ENCODE measurements at regions not wholly inside any gene's neighbourhood (a gene's known extent, or its start where the extent isn't known, plus 50 kb on each side); places are given as distances from the start of the nearest gene placed in this dataset.

DNA sequence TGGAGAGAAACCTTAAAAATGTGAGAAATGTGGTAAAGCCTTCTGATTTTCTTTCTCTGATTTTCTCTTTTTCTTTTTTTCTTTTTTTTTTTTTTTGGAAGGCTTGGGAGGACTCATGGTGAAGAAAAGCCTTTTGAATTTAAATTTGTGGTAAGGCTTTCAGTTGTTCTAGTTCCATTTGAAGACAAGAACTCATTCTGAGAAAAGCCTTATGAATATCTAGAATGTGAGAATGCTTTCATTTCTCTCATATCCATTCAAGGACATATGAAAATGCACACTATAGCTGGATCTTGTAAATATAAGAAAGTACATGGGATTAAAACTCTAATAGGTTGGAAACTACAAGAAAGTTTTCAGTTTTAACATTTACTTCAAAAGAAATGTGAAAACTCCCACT lies 1045.2 kb upstream of the NRXN1 start:
- TF ChIP-seq SIN3A (IDR thresholded peaks at IDR 0.05; ENCODE audit: borderline replicate concordance, insufficient read depth, low read length) (no peak), TAF1 (IDR thresholded peaks at IDR 0.05; ENCODE audit: borderline replicate concordance, insufficient read depth, low read length) (no peak), POLR2AphosphoS5 (IDR thresholded peaks at IDR 0.05; ENCODE audit: low read depth, low read length) (no peak), FOXP2 (optimal IDR thresholded peaks at IDR 0.05; ENCODE audit: borderline replicate concordance, extremely low read depth, extremely low read length, insufficient read depth) (no peak)
- TF ChIP-seq, protein P1, sequence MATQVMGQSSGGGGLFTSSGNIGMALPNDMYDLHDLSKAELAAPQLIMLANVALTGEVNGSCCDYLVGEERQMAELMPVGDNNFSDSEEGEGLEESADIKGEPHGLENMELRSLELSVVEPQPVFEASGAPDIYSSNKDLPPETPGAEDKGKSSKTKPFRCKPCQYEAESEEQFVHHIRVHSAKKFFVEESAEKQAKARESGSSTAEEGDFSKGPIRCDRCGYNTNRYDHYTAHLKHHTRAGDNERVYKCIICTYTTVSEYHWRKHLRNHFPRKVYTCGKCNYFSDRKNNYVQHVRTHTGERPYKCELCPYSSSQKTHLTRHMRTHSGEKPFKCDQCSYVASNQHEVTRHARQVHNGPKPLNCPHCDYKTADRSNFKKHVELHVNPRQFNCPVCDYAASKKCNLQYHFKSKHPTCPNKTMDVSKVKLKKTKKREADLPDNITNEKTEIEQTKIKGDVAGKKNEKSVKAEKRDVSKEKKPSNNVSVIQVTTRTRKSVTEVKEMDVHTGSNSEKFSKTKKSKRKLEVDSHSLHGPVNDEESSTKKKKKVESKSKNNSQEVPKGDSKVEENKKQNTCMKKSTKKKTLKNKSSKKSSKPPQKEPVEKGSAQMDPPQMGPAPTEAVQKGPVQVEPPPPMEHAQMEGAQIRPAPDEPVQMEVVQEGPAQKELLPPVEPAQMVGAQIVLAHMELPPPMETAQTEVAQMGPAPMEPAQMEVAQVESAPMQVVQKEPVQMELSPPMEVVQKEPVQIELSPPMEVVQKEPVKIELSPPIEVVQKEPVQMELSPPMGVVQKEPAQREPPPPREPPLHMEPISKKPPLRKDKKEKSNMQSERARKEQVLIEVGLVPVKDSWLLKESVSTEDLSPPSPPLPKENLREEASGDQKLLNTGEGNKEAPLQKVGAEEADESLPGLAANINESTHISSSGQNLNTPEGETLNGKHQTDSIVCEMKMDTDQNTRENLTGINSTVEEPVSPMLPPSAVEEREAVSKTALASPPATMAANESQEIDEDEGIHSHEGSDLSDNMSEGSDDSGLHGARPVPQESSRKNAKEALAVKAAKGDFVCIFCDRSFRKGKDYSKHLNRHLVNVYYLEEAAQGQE (IDR thresholded peaks at IDR 0.05; ENCODE audit: insufficient read depth in 1 of 2, low read depth in 2 of 2, low read length in 2 of 2): no peak

DNA sequence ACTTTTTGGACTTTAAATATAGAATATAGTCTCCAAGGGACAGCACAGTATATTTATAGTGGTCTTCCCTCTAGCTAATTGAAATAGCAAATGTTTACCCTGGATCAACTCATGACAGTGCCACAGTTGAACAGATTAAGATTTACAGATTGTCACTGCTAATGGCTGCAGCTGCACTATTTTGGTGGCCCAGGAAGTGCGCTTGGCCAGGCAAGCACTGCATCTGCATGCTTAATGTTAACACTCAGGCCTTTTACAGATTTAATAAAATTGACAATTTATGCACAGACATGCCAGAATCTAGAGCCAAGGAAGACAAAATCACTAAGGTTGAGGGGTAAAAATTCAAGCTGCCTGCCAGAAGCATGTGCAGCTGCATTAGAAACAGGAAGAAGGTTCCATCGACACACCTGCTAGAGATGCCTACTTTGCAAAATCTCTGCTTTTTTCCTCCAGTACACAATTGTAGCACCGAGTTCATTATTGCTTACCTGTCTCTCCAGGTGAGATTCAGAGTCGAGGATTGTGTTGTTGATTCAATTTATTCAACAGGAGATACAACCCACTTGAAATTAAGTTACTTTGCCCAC lies 1042.3 kb upstream of the NRXN1 start:
- TF ChIP-seq POLR2AphosphoS5 (IDR thresholded peaks at IDR 0.05; ENCODE audit: low read depth, low read length) (no peak), TAF1 (IDR thresholded peaks at IDR 0.05; ENCODE audit: borderline replicate concordance, insufficient read depth, low read length) (no peak), FOXP2 (optimal IDR thresholded peaks at IDR 0.05; ENCODE audit: borderline replicate concordance, extremely low read depth, extremely low read length, insufficient read depth) (no peak), SIN3A (IDR thresholded peaks at IDR 0.05; ENCODE audit: borderline replicate concordance, insufficient read depth, low read length) (no peak)
- TF ChIP-seq, protein P1 (IDR thresholded peaks at IDR 0.05; ENCODE audit: insufficient read depth in 1 of 2, low read depth in 2 of 2, low read length in 2 of 2): no peak

DNA sequence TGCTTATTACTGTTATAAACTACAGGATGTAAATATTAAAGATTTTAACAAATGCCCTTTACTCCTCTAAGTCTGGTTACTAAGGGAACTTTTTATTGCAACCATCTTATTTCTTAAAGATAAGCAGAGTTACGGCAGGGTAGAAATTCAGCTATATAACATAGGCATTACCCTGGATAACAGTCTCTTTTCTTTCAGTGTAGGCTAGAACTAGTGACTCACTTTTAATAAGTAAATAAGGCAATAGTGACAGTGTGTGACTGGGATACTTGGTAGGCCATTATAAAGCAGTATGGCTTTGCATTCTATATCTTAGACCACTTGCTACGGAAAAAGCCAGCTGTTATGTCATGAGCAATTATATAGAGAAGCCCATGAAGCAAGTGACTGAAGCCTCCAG lies 1041.0 kb upstream of the NRXN1 start:
- TF ChIP-seq TAF1 (IDR thresholded peaks at IDR 0.05; ENCODE audit: borderline replicate concordance, insufficient read depth, low read length) (no peak), SIN3A (IDR thresholded peaks at IDR 0.05; ENCODE audit: borderline replicate concordance, insufficient read depth, low read length) (no peak), FOXP2 (optimal IDR thresholded peaks at IDR 0.05; ENCODE audit: borderline replicate concordance, extremely low read depth, extremely low read length, insufficient read depth) (no peak), POLR2AphosphoS5 (IDR thresholded peaks at IDR 0.05; ENCODE audit: low read depth, low read length) (no peak)
- TF ChIP-seq, protein P1 (IDR thresholded peaks at IDR 0.05; ENCODE audit: insufficient read depth in 1 of 2, low read depth in 2 of 2, low read length in 2 of 2): no peak

DNA sequence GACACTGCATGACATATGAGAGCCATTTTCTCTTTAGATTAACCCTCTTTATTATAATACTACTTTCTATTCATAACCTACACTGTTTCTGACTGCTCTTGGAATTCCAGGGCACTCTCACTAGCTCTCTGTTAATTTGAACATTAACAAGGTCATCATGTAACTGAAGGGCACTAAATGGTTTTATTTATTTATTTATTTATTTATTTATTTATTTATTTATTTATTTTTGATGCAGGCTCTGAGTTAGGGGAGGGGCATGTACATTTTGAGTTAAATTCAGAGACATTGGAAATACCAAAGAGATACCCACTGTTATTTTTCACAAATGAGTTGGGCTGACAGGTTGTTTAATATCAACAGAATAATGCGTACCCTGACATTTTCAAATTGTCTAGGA lies 1038.7 kb upstream of the NRXN1 start:
- TF ChIP-seq, protein P1 (IDR thresholded peaks at IDR 0.05; ENCODE audit: insufficient read depth in 1 of 2, low read depth in 2 of 2, low read length in 2 of 2): no peak
- TF ChIP-seq POLR2AphosphoS5 (IDR thresholded peaks at IDR 0.05; ENCODE audit: low read depth, low read length) (no peak), FOXP2 (optimal IDR thresholded peaks at IDR 0.05; ENCODE audit: borderline replicate concordance, extremely low read depth, extremely low read length, insufficient read depth) (no peak), SIN3A (IDR thresholded peaks at IDR 0.05; ENCODE audit: borderline replicate concordance, insufficient read depth, low read length) (no peak), TAF1 (IDR thresholded peaks at IDR 0.05; ENCODE audit: borderline replicate concordance, insufficient read depth, low read length) (no peak)

All from PFSK-1 (cell line).